Middle frontal gyrus (tissue), 1 donor: ENCODE measurements at regions not wholly inside any gene's neighbourhood (a gene's known extent, or its start where the extent isn't known, plus 50 kb on each side); places are given as distances from the start of the nearest gene placed in this dataset.
"Not testable (repeated sequence)": the region's sequence is repeated elsewhere in the genome, so short reads cannot be mapped to it uniquely, and the experiment has no call there.

Experiments used
- DNase-seq: peaks from one replicate; pipeline ENCODE4 v3.0.0-alpha.2; 2015; ENCODE audit warnings: low spot score; ENCODE audit errors: extremely low spot score

DNA sequence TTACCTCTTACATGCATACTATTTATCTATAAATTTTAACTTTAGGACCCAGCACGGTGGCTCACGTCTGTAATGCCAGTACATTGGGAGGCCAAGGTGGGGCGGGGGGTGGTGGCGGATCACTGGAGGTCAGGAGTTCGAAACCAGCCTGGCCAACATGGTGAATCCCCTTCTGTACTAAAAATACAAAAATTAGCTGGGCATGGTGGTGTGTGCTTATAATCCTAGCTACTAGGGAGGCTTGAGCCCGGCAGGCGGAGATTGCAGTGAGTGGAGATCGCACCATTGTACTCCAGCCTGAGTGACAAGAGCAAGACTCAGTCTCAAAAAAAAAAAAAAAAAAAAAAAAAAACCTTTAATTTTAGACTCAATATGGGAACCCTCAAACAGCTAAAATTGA, 1582.6 kb upstream of the NUDT12 start:
- no peak for DNase-seq

DNA sequence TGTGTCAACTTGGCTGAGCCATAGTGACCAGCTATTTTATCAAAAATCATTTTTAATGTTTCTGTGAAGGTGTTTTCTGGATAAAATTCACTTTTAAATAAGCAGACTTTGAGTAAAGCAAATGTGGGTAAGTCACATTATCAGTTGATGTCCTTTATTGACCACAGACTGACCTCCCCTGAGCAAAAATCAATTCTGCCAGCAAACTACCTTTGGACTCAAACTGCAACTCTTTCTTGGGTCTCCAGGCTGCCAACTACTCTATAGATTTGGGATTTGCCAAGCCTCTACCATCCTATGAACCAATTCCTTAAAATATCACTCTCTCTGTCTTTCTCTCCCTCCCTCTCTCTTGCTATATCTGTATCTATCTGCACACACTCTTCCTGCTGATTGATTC, 1571.7 kb upstream of the NUDT12 start:
- no peak for DNase-seq

DNA sequence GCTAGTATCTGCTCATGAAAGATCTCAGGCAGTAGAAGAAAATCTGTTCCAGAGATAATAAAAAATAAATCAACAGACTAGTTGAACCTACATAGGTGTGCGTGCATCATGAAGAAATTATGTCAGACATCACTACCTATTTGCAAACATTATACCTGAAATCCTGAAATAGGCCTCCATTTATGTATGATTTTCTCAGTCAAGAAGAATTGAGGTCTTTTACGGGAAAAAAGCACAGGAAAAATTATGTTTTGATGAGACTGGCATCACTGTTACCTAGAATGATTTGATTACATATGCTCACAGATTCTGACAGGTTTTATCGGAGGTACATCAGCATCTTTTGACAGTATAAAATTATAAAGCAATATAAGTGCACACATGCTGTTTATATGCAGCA, 1570.5 kb upstream of the NUDT12 start:
- no peak for DNase-seq

DNA sequence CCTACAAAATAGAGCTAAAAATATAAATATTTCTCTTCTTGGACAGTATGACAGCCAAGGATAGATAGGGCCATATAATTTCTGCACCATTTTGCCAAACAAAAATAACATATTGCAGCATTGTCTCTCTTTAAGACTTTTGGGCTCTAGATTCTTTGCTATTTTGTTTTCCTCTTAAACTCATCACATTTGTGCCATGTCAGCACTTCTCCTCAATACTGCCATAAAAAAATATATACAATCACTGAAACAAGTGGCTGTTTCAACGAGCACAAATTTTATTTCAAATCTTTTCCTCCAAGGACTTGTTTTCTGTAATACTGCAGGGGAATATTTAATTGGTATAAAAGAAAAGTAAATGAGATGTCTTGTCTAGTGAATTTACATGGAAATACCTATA, 1570.0 kb upstream of the NUDT12 start:
- no peak for DNase-seq

DNA sequence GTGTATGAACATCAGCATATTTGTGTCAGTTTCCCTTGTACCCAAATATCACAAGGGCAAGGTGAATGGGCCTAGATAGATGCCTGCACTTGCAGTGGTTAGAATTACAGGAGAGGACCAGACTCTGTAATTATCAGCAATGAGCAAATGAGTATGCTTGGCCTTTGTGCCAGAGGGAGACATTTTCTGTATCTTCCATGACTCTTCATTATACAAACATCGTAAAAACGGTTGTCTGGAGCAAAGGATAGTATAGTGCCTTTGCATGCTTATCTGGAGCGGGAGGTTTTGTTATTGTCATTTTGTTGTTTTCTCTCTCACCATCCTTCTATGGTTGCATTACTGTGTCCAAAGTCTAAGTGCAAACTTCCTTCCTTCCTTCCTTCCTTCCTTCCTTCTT, 1568.5 kb upstream of the NUDT12 start:
- no peak for DNase-seq

DNA sequence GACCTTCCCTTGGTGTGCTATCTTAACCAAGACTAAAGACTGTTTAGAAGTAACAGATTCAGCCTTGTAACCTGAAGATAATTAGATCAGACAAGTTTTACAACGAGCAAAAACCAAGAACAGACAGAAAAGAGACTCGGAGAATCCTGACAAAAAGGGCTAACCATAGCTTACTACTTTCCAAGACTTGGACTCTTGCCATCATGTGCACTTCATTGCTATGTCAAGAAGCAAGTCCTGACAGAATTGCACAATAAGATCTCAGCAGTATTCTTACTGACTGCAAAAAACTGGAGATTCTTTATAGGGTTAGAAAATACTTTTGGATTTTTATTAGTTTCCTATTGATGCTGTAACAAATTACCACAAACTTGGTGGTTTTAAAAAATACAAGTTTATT, 1539.0 kb upstream of the NUDT12 start:
- no peak for DNase-seq

DNA sequence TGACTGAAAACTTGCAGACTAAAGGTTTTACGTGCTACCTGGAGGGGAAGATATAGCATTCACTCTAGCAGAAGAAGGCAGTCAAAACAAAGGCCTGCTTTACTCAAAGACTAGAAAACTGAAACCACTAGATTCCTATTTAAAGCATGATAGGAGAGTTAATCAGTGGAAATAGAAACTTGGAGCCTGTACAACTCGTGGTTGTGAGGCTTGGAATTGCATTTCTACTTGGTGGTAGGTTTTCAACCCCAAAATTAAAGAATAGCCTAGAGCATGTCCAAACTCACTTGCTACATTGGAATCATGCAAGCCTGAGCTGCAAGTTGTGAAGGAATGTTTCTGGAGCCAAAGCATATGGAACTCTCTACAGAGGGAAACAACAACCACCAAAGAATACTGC, 1526.4 kb upstream of the NUDT12 start:
- DNase-seq, result no peak

DNA sequence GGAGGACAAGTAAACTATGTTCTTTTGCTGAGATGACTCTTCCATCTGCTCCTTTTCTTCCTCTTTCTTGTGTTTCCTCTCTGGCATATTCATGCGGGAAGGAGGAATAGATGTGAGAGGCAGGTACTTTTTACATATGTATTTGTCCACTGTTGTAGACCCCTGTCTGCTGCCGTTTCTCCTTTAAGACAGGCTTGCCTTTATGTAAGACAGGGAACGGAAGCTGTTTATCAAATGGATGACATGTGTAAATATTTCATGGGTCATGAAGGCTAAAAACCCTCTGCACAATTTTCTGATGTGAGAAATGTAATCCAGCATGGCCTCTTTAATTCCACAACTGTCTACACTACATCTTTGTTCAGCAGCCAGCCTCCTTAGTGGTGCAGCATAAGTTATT, 1525.5 kb upstream of the NUDT12 start:
- no peak for DNase-seq

DNA sequence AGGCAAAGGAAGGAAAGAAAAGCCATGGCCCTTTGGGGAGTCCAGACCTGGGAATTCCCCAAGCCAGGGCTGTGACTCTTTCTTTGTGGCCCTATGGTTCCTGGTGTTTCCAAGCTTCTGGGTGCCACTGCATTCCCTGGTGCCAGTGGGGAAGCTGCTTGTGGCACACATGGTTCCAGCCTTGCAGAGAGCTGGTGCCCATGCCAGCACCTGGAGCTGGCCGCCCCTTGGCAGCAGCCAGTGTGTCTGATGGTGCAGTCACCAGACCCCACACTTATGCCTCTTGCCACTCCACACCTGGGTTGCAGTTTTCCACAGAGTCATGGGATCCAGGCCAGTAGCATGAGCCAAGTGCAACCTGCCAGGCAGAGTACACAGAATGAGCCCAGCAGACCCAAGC, 1495.3 kb upstream of the NUDT12 start:
- no peak for DNase-seq

DNA sequence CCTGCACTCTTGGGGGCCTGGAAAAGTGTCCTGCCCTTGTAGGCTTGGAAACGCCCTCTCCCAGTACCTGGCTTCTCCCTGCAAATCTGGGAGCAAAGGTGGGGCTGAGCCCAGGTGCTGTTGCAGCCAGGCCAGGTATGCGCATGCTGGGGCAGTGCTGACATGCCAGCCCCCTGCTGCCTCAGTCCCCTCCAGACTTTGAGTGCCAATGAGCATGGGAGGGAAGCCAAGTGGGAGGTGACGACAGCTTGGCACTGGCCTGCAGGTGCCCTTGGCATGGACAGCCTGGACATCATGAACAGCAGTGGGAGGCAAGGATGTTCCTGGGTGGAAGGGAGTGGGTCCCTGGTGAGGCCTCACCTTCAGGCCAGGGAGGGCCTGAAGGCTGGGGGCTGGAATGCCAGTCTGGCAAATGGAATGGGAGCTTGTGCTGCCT, 1494.4 kb upstream of the NUDT12 start:
- DNase-seq, result no peak

DNA sequence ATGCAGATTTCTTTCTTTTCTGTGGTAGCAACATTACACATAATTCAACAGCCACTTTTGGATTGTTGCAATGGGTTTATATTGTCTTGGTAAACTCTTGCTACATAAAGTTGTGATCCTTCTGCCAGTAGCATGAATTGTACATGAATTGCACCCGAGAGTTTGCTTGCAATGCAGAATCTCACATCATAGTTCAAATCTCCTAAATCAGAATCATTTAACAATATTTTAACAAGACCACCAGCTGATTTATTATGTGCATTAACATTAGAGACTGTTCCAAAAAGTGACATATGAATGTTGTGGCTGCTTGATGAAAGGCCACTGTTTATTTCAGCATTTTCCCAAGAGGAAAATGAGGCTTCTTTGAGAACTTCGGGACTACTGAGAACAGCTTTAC, 1491.8 kb upstream of the NUDT12 start:
- DNase-seq, result no peak

DNA sequence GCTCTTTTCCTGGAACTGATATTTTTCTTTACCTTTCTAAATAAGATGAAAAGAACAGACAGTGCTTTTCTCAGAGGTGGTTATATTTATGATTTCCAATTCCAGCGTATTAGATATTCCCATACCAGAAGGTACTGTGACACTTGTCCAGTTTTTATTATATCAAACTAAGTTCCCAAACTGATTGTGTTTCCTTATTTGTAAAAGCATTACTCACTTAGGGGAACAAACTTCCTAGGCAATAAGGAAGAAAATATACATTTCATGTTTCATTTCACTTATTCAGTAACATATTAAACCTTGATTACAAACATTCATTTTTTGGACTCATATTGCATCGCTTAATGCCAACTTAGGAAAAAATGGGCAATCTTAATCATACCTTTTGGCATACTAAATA, 1480.0 kb upstream of the NUDT12 start:
- no peak for DNase-seq

DNA sequence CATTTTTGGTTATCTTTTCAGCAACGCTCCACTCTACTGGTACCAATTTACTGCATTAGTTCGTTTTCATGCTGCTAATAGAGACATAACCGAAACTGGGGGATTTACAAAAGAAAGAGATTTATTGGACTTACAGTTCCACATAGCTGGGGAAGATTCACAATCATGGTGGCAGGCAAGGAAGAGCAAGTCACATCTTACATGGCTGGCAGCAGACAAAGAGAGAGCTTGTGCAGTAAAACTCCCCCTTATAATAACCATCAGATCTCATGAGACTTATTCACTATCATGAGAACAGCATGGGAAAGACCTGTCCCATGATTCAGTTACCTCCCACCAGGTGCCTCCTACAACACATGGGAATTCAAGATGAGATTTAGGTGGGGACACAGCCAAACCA, 1474.2 kb upstream of the NUDT12 start:
- not testable (repeated sequence) for DNase-seq

DNA sequence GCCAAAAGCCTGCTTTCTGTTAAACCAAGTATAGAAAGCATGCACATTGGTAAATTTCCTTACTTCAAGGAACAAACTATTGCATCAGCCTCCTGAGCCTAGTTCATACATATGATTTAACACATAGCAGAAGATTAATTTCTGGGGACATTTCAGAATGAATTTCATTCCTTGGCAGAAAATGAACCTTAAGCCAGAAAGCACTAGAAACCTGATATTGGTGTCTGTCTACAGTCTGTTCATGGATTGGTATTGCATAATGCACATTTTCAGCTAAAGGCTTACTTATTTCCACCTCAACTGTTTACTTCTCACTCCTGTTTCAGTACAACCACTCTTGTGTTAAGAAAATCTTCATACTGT, 1471.8 kb upstream of the NUDT12 start:
- DNase-seq, result no peak

DNA sequence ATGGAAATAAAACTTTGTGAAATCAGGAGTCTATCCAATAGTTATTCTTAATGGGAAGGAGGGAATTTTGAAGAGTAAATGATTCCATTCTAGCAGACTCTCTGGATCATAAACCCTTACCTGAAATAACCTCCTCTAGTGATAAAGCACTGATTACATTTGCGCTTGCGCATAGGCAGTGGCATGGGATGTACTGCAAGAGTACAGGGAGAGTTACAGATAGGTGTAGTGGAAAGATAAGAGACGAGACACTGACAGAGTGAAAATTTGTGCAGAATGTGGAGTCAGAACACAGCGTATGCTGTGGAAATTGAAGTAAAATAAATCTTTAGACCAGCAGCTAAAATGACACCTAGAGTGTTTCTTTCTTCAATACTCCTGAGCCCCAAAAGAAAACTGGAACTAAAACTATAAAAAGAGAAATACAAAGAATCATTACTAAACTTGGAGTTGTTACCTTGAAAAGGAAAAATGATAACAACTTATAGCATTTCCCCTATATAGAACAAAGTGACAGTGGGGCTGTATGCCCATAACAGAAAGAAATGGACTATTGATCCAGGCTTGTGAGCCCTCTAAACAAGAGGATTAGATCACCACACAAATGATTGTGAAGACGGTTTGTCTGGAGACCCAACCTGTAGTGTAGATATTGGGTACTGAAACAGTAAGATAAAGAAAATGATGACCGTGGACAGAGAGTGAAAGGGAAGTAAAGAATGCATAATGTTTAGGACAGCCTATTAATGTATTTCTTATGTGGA, 1471.2 kb upstream of the NUDT12 start:
- no peak for DNase-seq

DNA sequence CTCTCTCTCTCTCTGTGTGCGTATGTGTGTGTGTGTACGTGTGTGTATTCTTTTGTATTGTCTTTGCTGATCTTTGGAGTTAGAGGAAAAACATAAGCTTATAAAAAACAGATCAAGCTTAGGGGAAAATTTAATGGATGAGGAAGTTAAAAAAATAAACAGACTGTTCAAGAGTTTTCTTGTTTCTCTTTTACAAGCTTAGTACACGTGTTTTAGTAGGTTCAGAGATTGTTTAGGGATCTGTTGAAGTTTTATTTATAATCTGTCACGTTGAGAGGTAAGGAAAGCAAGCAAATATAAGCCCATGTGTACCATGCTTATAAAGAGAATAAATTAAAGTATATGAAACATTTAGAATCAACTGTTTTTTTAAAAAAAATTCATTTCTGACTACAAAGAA, 1470.3 kb upstream of the NUDT12 start:
- DNase-seq, result no peak

DNA sequence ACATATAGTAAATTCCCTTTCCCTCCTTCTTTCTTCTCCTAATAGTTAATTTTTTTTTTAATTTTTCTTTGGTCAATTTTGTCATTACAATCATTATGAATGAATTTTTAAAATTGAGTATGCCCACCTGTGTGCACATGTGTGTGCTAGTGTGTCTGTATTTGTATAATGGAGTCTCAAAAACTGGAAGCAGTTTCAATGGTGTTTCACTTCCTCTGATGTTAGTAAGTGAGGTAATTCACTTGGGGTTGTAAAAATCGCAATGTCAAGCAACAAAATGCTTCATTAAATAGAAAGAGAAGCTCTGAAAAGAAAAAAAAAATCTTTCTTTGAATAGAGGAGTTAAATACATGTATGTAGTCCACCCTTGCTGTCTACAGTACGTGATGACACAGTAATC, 1467.6 kb upstream of the NUDT12 start:
- DNase-seq, result no peak

DNA sequence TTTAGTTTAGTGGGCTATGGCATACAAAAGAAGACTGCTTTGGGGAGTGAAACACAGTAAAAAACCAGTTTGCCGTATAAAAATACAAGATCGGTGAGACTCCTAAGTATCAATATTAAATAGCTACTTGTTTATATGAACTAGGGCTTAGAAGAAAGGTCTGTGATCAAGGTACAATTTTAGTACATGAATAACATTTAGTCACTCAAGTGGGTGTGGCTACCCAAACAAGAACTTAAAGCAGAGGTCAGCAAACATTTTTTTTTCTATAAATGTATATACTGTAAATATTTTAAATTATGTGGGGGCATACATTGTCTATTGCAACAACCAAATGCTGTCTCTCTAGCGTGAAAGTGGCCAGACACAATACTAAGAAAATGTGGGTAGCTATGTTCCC, 1452.5 kb upstream of the NUDT12 start:
- no peak for DNase-seq

DNA sequence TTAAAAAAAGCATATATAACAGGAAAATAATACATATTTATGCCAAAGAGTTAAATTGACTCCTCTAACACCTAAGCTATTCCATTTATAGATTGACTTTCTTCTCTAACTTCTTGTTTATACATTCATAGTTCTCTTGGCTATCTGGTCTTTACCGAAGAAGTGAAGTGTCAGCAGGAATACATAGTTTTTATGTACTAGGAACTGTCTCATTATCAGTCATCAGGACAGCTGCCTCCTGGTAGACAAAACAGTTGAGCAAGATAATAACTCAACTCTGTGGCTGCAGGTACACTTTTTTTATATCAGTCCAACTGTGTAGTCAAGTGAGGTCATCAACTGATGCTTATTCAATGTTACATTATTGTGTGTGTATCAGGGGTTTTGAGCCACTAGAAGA, 1436.0 kb upstream of the NUDT12 start:
- no peak for DNase-seq

DNA sequence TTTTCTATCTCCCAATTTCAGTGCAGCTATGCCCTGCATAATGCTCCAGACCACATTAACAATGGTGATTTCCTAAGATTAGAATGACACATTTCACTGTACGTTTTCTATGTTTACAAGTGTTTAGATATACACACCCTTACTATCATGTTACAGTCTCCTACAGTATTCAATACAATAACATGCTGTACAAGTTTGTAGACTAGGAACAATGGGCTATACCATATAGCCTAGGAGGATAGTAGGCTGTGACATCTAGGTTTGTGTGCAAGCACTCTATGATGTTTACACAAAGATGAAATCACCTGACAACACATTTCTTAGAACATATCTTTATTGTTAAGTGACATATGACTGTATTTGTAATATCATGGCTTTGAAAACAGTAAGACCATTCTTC, 1435.6 kb upstream of the NUDT12 start:
- DNase-seq, result no peak

DNA sequence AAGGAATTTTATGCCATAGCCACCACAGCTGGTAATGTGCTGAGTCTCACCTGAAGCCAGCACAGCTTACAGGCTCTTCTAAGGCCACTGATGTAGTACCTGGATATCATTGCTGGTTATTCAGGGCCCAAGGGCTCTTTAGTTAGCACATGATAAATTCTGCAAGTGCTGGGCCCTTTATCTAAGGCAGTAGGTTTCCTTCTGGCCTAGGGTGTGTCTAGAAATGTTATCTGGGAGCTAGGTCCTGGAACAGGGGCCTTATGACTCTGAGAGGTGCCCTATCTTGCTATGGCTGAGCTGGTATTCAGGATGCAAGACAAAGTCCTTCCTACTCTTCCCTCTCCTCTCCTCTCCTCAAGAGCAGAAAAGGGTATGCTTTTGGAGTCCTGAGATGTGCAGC, 1424.5 kb upstream of the NUDT12 start:
- DNase-seq, result no peak

DNA sequence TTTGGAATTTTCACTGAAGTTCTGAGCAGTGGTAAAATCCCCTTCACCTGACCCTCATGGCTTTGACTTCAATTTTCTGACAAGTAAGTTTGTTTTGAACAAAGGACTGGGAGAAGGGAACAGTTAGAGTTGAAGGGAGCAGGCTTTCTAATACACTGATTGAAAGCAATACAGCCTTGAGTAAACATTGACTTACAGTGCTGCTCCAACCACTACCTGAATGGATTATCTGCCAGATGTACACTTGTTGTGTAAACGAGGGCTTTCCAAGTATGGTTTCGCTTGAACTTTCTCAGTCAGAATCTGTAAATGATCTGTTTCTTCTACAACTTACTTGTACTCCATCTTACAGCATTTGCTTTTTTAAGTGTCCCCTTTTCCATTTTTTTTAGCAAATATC, 1414.9 kb upstream of the NUDT12 start:
- no peak for DNase-seq

DNA sequence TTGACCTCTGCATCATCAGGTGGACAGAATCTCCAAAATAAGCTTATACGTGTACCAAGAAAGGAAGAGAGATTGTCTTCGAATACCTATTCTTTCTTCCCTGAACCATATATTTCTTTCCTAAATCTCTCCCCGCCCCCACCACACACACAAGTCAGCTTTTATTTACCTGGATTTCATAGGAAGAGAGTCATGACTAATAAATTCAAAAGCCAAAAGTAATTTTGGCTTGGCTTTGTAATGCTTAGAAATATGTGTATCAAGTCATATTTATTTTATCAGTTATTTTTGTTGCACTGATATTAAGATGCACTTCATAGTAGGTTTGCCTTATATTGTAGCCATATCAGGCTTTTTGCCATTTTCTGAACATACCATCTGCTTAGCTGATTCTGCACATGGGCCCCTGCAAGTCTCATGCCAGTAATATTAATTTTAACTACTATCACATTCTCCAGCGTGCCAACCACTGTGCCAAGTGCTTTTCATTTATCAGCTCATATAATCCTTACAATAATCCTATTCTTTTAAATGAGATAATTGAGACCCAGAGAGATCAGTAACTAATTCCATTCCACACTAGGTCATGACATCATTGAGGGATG, 1405.3 kb upstream of the NUDT12 start:
- DNase-seq, result no peak

DNA sequence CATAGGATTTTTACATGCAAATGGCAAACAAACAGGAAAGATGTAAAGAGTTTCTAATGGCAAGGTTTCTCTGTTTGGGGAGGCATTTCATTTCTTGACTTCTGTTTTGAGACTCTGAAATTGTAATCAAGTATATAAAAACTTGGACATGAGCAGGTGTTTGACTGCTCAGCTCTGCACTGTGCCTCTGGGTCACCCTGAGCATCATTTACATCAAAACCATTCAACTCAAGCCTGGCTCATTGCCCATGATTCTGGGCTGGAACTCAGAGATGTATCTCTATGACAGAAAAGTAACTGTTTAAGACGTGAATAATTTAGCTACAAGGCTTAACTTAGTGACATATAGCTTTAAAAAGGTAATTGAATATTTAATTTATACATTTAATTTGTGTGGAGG, 1402.4 kb upstream of the NUDT12 start:
- DNase-seq, result no peak
